C4-2B (cell line): ENCODE measurements at regions not wholly inside any gene's neighbourhood (a gene's known extent, or its start where the extent isn't known, plus 50 kb on each side); places are given as distances from the start of the nearest gene placed in this dataset.

Experiments
- CTCF ChIP-seq: fragments of 450-650 bp; conservative IDR thresholded peaks from 2 replicates; pipeline ENCODE4 v1.5.1; 2017; ENCODE audit warnings: mild to moderate bottlenecking
- ZFX ChIP-seq: fragments of 450-650 bp; IDR thresholded peaks from 2 replicates; pipeline ENCODE4 v1.6.1; 2017

DNA sequence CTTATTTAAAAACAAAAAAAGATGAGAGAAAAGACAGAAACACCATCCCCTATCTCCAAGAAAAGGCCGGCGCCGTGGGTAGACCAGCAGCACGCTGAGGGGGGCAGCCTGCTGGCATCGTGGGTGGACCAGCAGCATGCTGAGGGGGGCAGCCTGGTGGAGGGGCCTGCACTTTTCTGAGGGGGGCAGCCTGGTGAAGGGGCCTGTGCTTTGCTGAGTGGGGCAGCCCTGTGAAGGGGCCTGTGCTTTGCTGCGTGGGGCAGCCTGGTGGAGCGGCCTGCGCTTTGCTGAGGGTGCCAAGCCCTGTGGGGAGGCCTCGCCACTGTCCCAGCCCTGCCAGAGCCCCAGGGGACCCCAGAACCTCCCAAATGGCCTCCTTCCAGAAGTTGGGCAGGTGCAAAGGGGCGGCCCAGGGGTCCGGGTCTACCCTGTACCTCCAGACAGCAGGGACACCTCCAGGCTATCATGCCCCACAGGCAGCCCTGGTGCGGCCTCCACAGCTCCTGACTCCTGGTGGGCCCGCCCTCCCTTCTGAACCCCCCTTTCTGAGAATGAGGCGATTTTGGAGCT lies 1185.7 kb downstream of the BRD1 start:
- TF ChIP-seq CTCF (no peak), ZFX (no peak)
